HepG2 (cell line): ENCODE measurements at regions not wholly inside any gene's neighbourhood (a gene's known extent, or its start where the extent isn't known, plus 50 kb on each side); places are given as distances from the start of the nearest gene placed in this dataset.

Experiments
- ARID2 ChIP-seq: sonication (generic); formaldehyde crosslinking; IDR thresholded peaks from 2 replicates; pipeline ENCODE4 v1.8.1; 2022; ENCODE audit warnings: mild to moderate bottlenecking, missing genetic modification reagents, borderline replicate concordance
- ATF1 ChIP-seq: IDR thresholded peaks from 2 replicates; pipeline ENCODE4 v1.6.1; 2016; ENCODE audit warnings: mild to moderate bottlenecking, control low read depth
- BRCA1 ChIP-seq: sonication (generic); formaldehyde crosslinking; IDR thresholded peaks from 2 replicates; pipeline ENCODE4 v1.4.0; 2020; ENCODE audit warnings: missing genetic modification reagents
- CAMTA2 ChIP-seq: sonication (generic); formaldehyde crosslinking; IDR thresholded peaks from 2 replicates; pipeline ENCODE4 v1.4.0; 2020; ENCODE audit warnings: mild to moderate bottlenecking, missing genetic modification reagents, borderline replicate concordance
- HMGA1 ChIP-seq: sonication (generic); formaldehyde crosslinking; conservative IDR thresholded peaks from 2 replicates; pipeline ENCODE4 v1.4.0; 2020; ENCODE audit warnings: missing genetic modification reagents
- KDM6A ChIP-seq: IDR thresholded peaks from 2 replicates; pipeline ENCODE4 v1.6.1; 2016; ENCODE audit warnings: low read depth
- MTF2 ChIP-seq: sonication (generic); formaldehyde crosslinking; IDR thresholded peaks from 2 replicates; pipeline ENCODE4 v1.5.0; 2020; ENCODE audit warnings: missing genetic modification reagents, borderline replicate concordance
- ONECUT2 ChIP-seq: sonication (generic); formaldehyde crosslinking; IDR thresholded peaks from 2 replicates; pipeline ENCODE4 v1.4.0; 2020; ENCODE audit warnings: missing genetic modification reagents
- SOX5 ChIP-seq: IDR thresholded peaks from 2 replicates; pipeline ENCODE4 v1.6.1; 2016; ENCODE audit warnings: borderline replicate concordance
- TBX2 ChIP-seq: sonication (generic); formaldehyde crosslinking; IDR thresholded peaks from 2 replicates; pipeline ENCODE4 v1.5.0; 2020; ENCODE audit warnings: missing genetic modification reagents, mild to moderate bottlenecking, borderline replicate concordance
- U2AF1 ChIP-seq: fragments of 200-400 bp; formaldehyde crosslinking; optimal IDR thresholded peaks from 2 replicates; pipeline ENCODE3; 2017; ENCODE audit warnings: mild to moderate bottlenecking, low read depth, low read length
- ZC3H4 ChIP-seq: sonication (generic); formaldehyde crosslinking; IDR thresholded peaks from 2 replicates; pipeline ENCODE4 v1.4.0; 2020; ENCODE audit warnings: missing genetic modification reagents, borderline replicate concordance
- ZFP1 ChIP-seq: IDR thresholded peaks from 2 replicates; pipeline ENCODE4 v1.6.1; 2016
- ZNF138 ChIP-seq: sonication (generic); formaldehyde crosslinking; IDR thresholded peaks from 2 replicates; pipeline ENCODE4 v1.5.0; 2020; ENCODE audit warnings: mild to moderate bottlenecking, low read depth, missing genetic modification reagents
- ZNF207 ChIP-seq: fragments of 450-650 bp; IDR thresholded peaks from 2 replicates; pipeline ENCODE4 v1.6.1; 2016; ENCODE audit warnings: antibody characterized with exemption, borderline replicate concordance
- ZNF839 ChIP-seq: sonication (generic); formaldehyde crosslinking; IDR thresholded peaks from 2 replicates; pipeline ENCODE4 v1.4.0; 2020; ENCODE audit warnings: missing genetic modification reagents, mild to moderate bottlenecking, borderline replicate concordance
- TF ChIP-seq, protein P1 (sequence below): IDR thresholded peaks from 2 replicates; pipeline ENCODE4 v1.6.1; 2016
- TF ChIP-seq, protein P2 (sequence below): sonication (generic); formaldehyde crosslinking; IDR thresholded peaks from 2 replicates; pipeline ENCODE4 v1.4.0; 2020; ENCODE audit warnings: mild to moderate bottlenecking, missing genetic modification reagents
- TF ChIP-seq, protein P3 (sequence below): sonication (generic); formaldehyde crosslinking; IDR thresholded peaks from 2 replicates; pipeline ENCODE4 v1.5.1; 2020; ENCODE audit warnings: missing genetic modification reagents, mild to moderate bottlenecking, borderline replicate concordance

DNA sequence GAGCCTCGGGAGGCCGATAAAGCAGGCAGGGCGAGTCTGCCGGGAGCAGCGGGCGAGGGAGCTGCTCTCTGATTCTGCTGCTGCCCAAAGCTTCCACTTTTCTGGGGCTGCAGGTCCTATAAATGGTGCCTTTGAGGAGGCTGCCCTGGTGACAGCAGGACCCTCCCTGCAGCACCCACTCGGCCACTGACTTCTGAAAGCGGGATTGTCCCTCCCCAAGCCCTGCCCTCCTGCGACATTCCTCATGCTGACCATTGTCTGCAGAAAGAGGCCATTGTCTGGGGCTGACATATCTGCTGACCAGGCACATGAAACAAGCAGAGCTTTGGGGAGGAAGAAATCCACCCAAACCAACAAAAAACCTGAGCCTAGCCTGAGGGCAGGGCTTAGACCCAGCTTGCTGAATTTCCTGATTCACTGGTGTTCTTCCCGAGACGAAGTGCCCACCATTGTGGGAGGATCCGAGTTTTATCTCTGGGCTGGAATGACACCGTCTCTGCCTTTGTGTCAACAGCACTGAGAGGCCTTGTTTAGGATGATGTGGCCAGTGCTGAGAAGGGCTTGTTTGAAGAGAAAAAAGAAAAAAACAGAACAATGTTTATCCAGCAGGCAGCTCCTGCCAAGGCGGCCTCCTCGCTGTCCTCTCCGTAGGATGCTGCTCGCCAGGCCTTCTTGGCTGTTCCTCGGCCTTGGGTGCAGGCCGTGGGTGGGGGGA, 129.7 kb downstream of the MYCN start (continued):
- TF ChIP-seq ZC3H4 (CRISPR knock-in tag), result no peak
- no peak for TF ChIP-seq ZNF207
- TF ChIP-seq ZFP1 (CRISPR knock-in tag), result no peak; the same call in 1 of the 2 replicates
- TF ChIP-seq, protein P1, sequence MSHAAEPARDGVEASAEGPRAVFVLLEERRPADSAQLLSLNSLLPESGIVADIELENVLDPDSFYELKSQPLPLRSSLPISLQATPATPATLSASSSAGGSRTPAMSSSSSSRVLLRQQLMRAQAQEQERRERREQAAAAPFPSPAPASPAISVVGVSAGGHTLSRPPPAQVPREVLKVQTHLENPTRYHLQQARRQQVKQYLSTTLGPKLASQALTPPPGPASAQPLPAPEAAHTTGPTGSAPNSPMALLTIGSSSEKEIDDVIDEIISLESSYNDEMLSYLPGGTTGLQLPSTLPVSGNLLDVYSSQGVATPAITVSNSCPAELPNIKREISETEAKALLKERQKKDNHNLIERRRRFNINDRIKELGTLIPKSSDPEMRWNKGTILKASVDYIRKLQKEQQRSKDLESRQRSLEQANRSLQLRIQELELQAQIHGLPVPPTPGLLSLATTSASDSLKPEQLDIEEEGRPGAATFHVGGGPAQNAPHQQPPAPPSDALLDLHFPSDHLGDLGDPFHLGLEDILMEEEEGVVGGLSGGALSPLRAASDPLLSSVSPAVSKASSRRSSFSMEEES (CRISPR knock-in tag), result no peak
- no peak for TF ChIP-seq ZNF138
- no peak for TF ChIP-seq ONECUT2 (CRISPR knock-in tag)
- TF ChIP-seq U2AF1, result no peak
- TF ChIP-seq, protein P2, sequence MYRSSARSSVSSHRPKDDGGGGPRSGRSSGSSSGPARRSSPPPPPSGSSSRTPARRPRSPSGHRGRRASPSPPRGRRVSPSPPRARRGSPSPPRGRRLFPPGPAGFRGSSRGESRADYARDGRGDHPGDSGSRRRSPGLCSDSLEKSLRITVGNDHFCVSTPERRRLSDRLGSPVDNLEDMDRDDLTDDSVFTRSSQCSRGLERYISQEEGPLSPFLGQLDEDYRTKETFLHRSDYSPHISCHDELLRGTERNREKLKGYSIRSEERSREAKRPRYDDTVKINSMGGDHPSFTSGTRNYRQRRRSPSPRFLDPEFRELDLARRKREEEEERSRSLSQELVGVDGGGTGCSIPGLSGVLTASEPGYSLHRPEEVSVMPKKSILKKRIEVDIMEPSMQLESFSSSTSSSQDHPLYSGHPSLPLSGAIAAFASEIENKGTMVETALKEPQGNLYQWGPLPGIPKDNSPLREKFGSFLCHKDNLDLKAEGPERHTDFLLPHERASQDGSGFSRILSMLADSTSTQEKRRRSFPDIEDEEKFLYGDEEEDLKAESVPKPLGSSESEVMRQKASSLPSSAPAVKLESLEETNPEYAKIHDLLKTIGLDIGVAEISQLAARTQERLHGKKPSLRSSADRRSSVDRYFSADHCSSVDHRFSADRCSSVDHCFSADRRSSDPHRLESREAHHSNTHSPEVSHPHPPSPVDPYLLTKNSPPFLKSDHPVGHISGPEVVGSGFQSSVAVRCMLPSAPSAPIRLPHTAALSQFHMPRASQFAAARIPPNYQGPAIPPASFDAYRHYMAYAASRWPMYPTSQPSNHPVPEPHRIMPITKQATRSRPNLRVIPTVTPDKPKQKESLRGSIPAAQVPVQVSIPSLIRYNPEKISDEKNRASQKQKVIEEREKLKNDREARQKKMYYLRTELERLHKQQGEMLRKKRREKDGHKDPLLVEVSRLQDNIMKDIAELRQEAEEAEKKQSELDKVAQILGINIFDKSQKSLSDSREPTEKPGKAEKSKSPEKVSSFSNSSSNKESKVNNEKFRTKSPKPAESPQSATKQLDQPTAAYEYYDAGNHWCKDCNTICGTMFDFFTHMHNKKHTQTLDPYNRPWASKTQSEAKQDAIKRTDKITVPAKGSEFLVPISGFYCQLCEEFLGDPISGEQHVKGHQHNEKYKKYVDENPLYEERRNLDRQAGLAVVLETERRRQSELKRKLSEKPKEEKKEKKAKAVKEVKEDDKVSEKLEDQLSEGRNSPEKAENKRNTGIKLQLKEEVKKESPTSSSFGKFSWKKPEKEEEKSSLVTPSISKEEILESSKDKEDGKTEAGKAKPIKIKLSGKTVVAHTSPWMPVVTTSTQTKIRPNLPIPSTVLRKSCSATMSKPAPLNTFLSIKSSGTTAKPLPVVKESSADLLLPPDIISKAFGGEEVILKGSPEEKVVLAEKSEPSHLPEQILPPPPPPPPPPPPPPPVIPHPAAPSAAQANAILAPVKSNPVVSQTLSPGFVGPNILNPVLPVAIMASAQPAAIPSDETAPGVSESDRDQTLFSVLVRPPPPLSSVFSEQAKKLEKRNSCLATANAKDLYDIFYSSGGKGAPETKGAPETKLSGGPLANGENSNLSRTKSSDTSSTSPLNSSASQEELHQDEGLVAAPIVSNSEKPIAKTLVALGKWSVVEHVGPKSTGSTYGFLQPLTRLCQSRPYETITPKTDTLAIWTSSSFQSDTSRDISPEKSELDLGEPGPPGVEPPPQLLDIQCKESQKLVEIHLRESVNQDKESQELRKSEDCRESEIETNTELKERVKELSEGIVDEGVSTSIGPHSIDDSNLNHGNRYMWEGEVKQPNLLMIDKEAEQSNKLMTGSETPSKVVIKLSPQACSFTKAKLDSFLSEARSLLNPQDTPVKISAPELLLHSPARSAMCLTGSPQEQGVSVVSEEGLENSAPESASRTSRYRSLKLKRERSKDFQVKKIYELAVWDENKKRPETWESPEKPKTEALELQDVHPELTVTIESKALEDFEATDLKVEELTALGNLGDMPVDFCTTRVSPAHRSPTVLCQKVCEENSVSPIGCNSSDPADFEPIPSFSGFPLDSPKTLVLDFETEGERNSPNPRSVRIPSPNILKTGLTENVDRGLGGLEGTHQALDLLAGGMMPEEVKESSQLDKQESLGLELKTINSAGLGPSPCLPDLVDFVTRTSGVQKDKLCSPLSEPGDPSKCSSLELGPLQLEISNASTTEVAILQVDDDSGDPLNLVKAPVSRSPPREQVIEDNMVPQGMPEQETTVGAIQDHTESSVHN (CRISPR knock-in tag), result peak; percentile 21; the same call in 1 of the 2 replicates
- TF ChIP-seq BRCA1 (CRISPR knock-in tag), result no peak
- 0 out of 2 replicates have a peak, but pooled peaks have one; percentile 48 for TF ChIP-seq KDM6A (CRISPR knock-in tag)
- no peak for TF ChIP-seq MTF2
- TF ChIP-seq, protein P3, sequence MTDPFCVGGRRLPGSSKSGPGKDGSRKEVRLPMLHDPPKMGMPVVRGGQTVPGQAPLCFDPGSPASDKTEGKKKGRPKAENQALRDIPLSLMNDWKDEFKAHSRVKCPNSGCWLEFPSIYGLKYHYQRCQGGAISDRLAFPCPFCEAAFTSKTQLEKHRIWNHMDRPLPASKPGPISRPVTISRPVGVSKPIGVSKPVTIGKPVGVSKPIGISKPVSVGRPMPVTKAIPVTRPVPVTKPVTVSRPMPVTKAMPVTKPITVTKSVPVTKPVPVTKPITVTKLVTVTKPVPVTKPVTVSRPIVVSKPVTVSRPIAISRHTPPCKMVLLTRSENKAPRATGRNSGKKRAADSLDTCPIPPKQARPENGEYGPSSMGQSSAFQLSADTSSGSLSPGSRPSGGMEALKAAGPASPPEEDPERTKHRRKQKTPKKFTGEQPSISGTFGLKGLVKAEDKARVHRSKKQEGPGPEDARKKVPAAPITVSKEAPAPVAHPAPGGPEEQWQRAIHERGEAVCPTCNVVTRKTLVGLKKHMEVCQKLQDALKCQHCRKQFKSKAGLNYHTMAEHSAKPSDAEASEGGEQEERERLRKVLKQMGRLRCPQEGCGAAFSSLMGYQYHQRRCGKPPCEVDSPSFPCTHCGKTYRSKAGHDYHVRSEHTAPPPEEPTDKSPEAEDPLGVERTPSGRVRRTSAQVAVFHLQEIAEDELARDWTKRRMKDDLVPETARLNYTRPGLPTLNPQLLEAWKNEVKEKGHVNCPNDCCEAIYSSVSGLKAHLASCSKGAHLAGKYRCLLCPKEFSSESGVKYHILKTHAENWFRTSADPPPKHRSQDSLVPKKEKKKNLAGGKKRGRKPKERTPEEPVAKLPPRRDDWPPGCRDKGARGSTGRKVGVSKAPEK (CRISPR knock-in tag), result no peak
- TF ChIP-seq ATF1 (CRISPR knock-in tag), result no peak
- peak; percentile 74 for TF ChIP-seq ARID2 (CRISPR knock-in tag)
- no peak for TF ChIP-seq ZNF839 (CRISPR knock-in tag)
- TF ChIP-seq TBX2, result no peak
- no peak for TF ChIP-seq CAMTA2 (CRISPR knock-in tag)
- TF ChIP-seq SOX5 (CRISPR knock-in tag), result peak; percentile 90
- TF ChIP-seq HMGA1 (CRISPR knock-in tag), result no peak
